GM12878 (cell line): ENCODE measurements at regions not wholly inside any gene's neighbourhood (a gene's known extent, or its start where the extent isn't known, plus 50 kb on each side); places are given as distances from the start of the nearest gene placed in this dataset.

Experiments used
- ATAC-seq: fragments of 200-7000 bp; cut with Tn5 transposase; 3 replicates; pipeline ENCODE4 v1.9.1; 2020; ENCODE audit warnings: mild to moderate bottlenecking, moderate library complexity
- BruUV-seq: library from RNA; stranded (reverse); fragments of 400-500 nt; replicated peaks from 2 replicates; lab custom pipeline; 2021; lab: Mats Ljungman, UMichigan
- CTCF ChIA-PET: fragments of 300-600 bp; sonication (Branson Sonifier 250); formaldehyde crosslinking; extraction: SDS; loops from one replicate; lab custom pipeline; 2021; ENCODE audit warnings: inconsistent platforms; lab: Yijun Ruan, JAX
- POLR2A ChIA-PET: fragments of 350-600 bp; formaldehyde crosslinking; extraction: SDS; loops from one replicate; lab custom pipeline; 2021; ENCODE audit warnings: inconsistent platforms; lab: Charles Lee
- RAD21 ChIA-PET: fragments of 300-600 bp; sonication (Branson Sonifier 250); formaldehyde crosslinking; loops from one replicate; lab custom pipeline; 2023; ENCODE audit warnings: antibody characterized with exemption; ENCODE audit not compliant: unreplicated experiment; lab: Charles Lee
- SMC1A ChIA-PET: fragments of 300-600 bp; sonication (Branson Sonifier 250); formaldehyde crosslinking; loops from one replicate; lab custom pipeline; 2023; ENCODE audit not compliant: unreplicated experiment, uncharacterized antibody; lab: Charles Lee
- DNase-seq: peaks from one replicate; pipeline ENCODE4 v3.0.0-alpha.2; 2011; ENCODE audit warnings: low read depth, low spot score
- FAIRE-seq: peaks from 3 replicates; lab custom pipeline; 2011; peaks lifted over from hg19 to GRCh38; lab: Jason Lieb, UNC
- H2AFZ ChIP-seq: 2 replicates; pipeline ENCODE4 v1.6.0; 2011; ENCODE audit warnings: low read depth, low read length, control low read depth; ENCODE audit not compliant: control insufficient read depth
- H3K27ac ChIP-seq: 2 replicates; pipeline ENCODE4 v1.5.1; 2011; ENCODE audit warnings: control low read depth; ENCODE audit not compliant: control insufficient read depth, insufficient read depth
- H3K27me3 ChIP-seq, 2 experiments: replicated peaks in 1 of 2; 2 replicates each; pipeline versions ENCODE4 v1.6.0 to v1.6.1; 2011; ENCODE audit warnings: low read length in 1 of 2; ENCODE audit not compliant: control insufficient read depth in 2 of 2, insufficient read depth in 2 of 2
- H3K36me3 ChIP-seq, 2 experiments: 2 replicates each; pipeline ENCODE4 v1.5.1; 2011; ENCODE audit warnings: low read length in 1 of 2; ENCODE audit not compliant: control insufficient read depth in 2 of 2, insufficient read depth in 2 of 2
- H3K4me1 ChIP-seq: 2 replicates; pipeline ENCODE4 v1.6.1; 2011; ENCODE audit warnings: mild to moderate bottlenecking, low read length, moderate library complexity, mixed read lengths; ENCODE audit not compliant: control insufficient read depth, insufficient read depth
- H3K4me2 ChIP-seq: 2 replicates; pipeline ENCODE4 v1.6.0; 2011; ENCODE audit warnings: control low read depth; ENCODE audit not compliant: control insufficient read depth, insufficient read depth
- H3K4me3 ChIP-seq: fragments of 200-600 bp; sonication (generic); 2 replicates; pipeline ENCODE4 v1.5.1; 2016
- H3K79me2 ChIP-seq: 2 replicates; pipeline ENCODE4 v1.6.0; 2011; ENCODE audit warnings: low read length; ENCODE audit not compliant: control insufficient read depth, insufficient read depth
- H3K9ac ChIP-seq: 2 replicates; pipeline ENCODE4 v1.8.0; 2011; ENCODE audit warnings: low read length, control low read depth, mixed read lengths; ENCODE audit not compliant: control insufficient read depth, insufficient read depth
- H3K9me3 ChIP-seq: replicated peaks from 3 replicates; pipeline ENCODE4 v1.5.1; 2011; ENCODE audit warnings: mild to moderate bottlenecking, low read length; ENCODE audit not compliant: control insufficient read depth, insufficient read depth
- H4K20me1 ChIP-seq: 2 replicates; pipeline ENCODE4 v1.6.0; 2011; ENCODE audit not compliant: control insufficient read depth, insufficient read depth
- ATF7 ChIP-seq: fragments of 450-650 bp; IDR thresholded peaks from 2 replicates; pipeline ENCODE4 v1.6.1; 2016; ENCODE audit warnings: low read depth, mild to moderate bottlenecking
- BACH1 ChIP-seq: fragments of 450-650 bp; IDR thresholded peaks from 2 replicates; pipeline ENCODE4 v1.6.1; 2017; ENCODE audit warnings: mild to moderate bottlenecking, borderline replicate concordance
- EP300 ChIP-seq, 2 experiments: fragments of 150-350 bp in 1 of 2; IDR thresholded peaks; 2 replicates each; pipeline ENCODE4 v1.6.1; 2011 to 2012; ENCODE audit warnings: low read depth in 2 of 2, low read length in 2 of 2, borderline replicate concordance in 1 of 2, improper control_type of control experiment in 1 of 2, inconsistent platforms in 1 of 2; ENCODE audit not compliant: control insufficient read depth in 1 of 2
- MTA3 ChIP-seq: IDR thresholded peaks from 2 replicates; pipeline ENCODE4 v1.6.1; 2012; ENCODE audit warnings: low read length, inconsistent platforms, borderline replicate concordance
- PAX5 ChIP-seq: IDR thresholded peaks from 2 replicates; pipeline ENCODE4 v1.6.1; 2011; ENCODE audit warnings: low read depth, low read length, borderline replicate concordance
- PAX8 ChIP-seq: fragments of 450-650 bp; IDR thresholded peaks from 2 replicates; pipeline ENCODE4 v1.6.1; 2017; ENCODE audit warnings: mild to moderate bottlenecking, moderate library complexity
- SMAD1 ChIP-seq: fragments of 450-650 bp; IDR thresholded peaks from 2 replicates; pipeline ENCODE4 v1.6.1; 2018; ENCODE audit warnings: mild to moderate bottlenecking, low read depth; ENCODE audit not compliant: partially characterized antibody
- YBX1 ChIP-seq: fragments of 450-650 bp; IDR thresholded peaks from 2 replicates; pipeline ENCODE4 v1.6.1; 2016; ENCODE audit warnings: antibody characterized with exemption
- ZNF207 ChIP-seq: fragments of 450-650 bp; IDR thresholded peaks from 2 replicates; pipeline ENCODE4 v1.6.1; 2014; ENCODE audit warnings: antibody characterized with exemption, mild to moderate bottlenecking, borderline replicate concordance
- in situ Hi-C: fragments of 300-500 bp; cut with MboI; formaldehyde crosslinking; loops from 9 replicates; pipeline ENCODE4 v1.14.3; 2018; ENCODE audit warnings: mixed read lengths
- intact Hi-C: fragments of 100-400 bp; cut with micrococcal nuclease; formaldehyde crosslinking; loops from one replicate; pipeline ENCODE4 v1.14.2; 2022; ENCODE audit not compliant: unreplicated experiment
- TF ChIP-seq, protein P1 (sequence below): fragments of 450-650 bp; IDR thresholded peaks from 2 replicates; pipeline ENCODE4 v1.6.1; 2017; ENCODE audit warnings: borderline replicate concordance
- TF ChIP-seq, protein P2 (sequence below): fragments of 450-650 bp; IDR thresholded peaks from 2 replicates; pipeline ENCODE4 v1.6.1; 2016; ENCODE audit warnings: mild to moderate bottlenecking
- TF ChIP-seq, protein P3 (sequence below): IDR thresholded peaks from 2 replicates; pipeline ENCODE4 v1.6.1; 2012; ENCODE audit warnings: low read depth, low read length, improper control_type of control experiment
- TF ChIP-seq, protein P4 (sequence below): IDR thresholded peaks from 2 replicates; pipeline ENCODE4 v1.6.1; 2012; ENCODE audit warnings: low read depth, low read length, improper control_type of control experiment
- TF ChIP-seq, protein P5 (sequence below): fragments of 450-650 bp; formaldehyde crosslinking; IDR thresholded peaks from 2 replicates; pipeline ENCODE4 v1.4.0; 2020; ENCODE audit warnings: mild to moderate bottlenecking, moderate library complexity
- TF ChIP-seq, protein P6 (sequence below): IDR thresholded peaks from 2 replicates; pipeline ENCODE4 v1.6.1; 2011; ENCODE audit warnings: low read depth, low read length, improper control_type of control experiment, borderline replicate concordance

DNA sequence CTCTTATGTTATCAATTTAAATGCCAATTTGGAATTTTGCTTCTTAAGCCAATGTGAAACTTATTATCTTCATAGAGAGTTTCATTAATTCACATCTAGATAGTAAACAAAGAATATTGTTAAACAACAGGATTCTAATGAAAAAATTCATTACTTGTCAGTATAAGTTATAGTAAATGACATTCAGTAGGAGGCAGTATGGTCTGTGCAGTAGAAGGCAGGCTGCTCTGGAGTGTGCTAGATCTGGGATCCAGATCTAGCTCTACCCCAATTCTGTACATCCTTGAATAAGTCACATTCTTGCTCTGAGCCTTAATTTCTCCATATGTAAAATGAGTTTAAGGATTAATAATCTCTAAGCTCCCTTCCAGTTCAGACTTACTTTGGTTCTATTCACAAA lies 202.7 kb upstream of the POU3F4 start (continued):
- TF ChIP-seq, protein P1, sequence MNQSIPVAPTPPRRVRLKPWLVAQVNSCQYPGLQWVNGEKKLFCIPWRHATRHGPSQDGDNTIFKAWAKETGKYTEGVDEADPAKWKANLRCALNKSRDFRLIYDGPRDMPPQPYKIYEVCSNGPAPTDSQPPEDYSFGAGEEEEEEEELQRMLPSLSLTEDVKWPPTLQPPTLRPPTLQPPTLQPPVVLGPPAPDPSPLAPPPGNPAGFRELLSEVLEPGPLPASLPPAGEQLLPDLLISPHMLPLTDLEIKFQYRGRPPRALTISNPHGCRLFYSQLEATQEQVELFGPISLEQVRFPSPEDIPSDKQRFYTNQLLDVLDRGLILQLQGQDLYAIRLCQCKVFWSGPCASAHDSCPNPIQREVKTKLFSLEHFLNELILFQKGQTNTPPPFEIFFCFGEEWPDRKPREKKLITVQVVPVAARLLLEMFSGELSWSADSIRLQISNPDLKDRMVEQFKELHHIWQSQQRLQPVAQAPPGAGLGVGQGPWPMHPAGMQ = no peak
- TF ChIP-seq ATF7 (no peak), SMAD1 (no peak), BACH1 (no peak), EP300 (IDR thresholded peaks at IDR 0.05; ENCODE audit: borderline replicate concordance in 1 of 2, control insufficient read depth in 1 of 2, low read depth in 2 of 2, low read length in 2 of 2) (no peak), ZNF207 (no peak)
- TF ChIP-seq, protein P2, sequence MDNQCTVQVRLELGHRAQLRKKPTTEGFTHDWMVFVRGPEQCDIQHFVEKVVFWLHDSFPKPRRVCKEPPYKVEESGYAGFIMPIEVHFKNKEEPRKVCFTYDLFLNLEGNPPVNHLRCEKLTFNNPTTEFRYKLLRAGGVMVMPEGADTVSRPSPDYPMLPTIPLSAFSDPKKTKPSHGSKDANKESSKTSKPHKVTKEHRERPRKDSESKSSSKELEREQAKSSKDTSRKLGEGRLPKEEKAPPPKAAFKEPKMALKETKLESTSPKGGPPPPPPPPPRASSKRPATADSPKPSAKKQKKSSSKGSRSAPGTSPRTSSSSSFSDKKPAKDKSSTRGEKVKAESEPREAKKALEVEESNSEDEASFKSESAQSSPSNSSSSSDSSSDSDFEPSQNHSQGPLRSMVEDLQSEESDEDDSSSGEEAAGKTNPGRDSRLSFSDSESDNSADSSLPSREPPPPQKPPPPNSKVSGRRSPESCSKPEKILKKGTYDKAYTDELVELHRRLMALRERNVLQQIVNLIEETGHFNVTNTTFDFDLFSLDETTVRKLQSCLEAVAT = no peak

DNA sequence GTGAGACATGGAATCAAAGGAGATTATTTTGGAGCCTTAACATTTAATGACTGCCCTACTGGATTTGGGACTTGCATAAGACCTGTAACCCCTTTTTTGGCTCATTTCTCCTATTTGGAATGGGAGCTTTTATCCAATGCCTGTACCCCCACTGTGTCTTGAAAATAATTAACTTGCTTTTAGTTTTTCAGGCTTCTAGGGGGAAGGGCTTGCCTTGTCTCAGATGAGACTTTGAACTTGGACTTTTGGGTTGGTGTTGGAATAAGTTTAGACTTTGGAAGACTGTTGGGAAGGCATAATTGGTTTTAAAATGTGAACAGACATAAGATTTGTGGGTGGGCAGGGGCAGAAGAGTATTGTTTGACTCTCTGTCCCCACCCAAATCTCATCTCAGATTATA lies 189.1 kb upstream of the POU3F4 start:
- Histone ChIP-seq H3K79me2 (no peaks in the 10 kb centered on the region), H3K9ac (no peak overlapping the region), H3K4me3 (no peak overlapping the region), H3K9me3 (no peaks in the 10 kb centered on the region), H3K36me3 (no peaks in the 10 kb centered on the region), H3K4me2 (no peak overlapping the region), H3K27ac (no peak overlapping the region), H3K4me1 (no peaks in the 10 kb centered on the region), H2AFZ (no peak overlapping the region), H3K27me3 (no peaks in the 10 kb centered on the region), H4K20me1 (no peaks in the 10 kb centered on the region)
- no TSS peak for BruUV-seq
- in situ Hi-C loops = no loop called here
- DNase-seq = no peak
- ChIA-PET RAD21 (no interaction called here), CTCF (no interaction called here), SMC1A (no interaction called here), POLR2A (no interaction called here)
- intact Hi-C loops = no loop called here
- no peak for FAIRE-seq
- no peak for ATAC-seq
- TF ChIP-seq, protein P3, sequence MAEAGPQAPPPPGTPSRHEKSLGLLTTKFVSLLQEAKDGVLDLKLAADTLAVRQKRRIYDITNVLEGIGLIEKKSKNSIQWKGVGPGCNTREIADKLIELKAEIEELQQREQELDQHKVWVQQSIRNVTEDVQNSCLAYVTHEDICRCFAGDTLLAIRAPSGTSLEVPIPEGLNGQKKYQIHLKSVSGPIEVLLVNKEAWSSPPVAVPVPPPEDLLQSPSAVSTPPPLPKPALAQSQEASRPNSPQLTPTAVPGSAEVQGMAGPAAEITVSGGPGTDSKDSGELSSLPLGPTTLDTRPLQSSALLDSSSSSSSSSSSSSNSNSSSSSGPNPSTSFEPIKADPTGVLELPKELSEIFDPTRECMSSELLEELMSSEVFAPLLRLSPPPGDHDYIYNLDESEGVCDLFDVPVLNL = no peak
- TF ChIP-seq PAX5 (no peak), PAX8 (no peak), YBX1 (no peak), MTA3 (no peak)
- TF ChIP-seq, protein P4, sequence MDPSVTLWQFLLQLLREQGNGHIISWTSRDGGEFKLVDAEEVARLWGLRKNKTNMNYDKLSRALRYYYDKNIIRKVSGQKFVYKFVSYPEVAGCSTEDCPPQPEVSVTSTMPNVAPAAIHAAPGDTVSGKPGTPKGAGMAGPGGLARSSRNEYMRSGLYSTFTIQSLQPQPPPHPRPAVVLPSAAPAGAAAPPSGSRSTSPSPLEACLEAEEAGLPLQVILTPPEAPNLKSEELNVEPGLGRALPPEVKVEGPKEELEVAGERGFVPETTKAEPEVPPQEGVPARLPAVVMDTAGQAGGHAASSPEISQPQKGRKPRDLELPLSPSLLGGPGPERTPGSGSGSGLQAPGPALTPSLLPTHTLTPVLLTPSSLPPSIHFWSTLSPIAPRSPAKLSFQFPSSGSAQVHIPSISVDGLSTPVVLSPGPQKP = no peak
- TF ChIP-seq, protein P5, sequence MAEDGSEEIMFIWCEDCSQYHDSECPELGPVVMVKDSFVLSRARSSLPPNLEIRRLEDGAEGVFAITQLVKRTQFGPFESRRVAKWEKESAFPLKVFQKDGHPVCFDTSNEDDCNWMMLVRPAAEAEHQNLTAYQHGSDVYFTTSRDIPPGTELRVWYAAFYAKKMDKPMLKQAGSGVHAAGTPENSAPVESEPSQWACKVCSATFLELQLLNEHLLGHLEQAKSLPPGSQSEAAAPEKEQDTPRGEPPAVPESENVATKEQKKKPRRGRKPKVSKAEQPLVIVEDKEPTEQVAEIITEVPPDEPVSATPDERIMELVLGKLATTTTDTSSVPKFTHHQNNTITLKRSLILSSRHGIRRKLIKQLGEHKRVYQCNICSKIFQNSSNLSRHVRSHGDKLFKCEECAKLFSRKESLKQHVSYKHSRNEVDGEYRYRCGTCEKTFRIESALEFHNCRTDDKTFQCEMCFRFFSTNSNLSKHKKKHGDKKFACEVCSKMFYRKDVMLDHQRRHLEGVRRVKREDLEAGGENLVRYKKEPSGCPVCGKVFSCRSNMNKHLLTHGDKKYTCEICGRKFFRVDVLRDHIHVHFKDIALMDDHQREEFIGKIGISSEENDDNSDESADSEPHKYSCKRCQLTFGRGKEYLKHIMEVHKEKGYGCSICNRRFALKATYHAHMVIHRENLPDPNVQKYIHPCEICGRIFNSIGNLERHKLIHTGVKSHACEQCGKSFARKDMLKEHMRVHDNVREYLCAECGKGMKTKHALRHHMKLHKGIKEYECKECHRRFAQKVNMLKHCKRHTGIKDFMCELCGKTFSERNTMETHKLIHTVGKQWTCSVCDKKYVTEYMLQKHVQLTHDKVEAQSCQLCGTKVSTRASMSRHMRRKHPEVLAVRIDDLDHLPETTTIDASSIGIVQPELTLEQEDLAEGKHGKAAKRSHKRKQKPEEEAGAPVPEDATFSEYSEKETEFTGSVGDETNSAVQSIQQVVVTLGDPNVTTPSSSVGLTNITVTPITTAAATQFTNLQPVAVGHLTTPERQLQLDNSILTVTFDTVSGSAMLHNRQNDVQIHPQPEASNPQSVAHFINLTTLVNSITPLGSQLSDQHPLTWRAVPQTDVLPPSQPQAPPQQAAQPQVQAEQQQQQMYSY = no peak
- TF ChIP-seq, protein P6, sequence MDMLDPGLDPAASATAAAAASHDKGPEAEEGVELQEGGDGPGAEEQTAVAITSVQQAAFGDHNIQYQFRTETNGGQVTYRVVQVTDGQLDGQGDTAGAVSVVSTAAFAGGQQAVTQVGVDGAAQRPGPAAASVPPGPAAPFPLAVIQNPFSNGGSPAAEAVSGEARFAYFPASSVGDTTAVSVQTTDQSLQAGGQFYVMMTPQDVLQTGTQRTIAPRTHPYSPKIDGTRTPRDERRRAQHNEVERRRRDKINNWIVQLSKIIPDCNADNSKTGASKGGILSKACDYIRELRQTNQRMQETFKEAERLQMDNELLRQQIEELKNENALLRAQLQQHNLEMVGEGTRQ = no peak
